H1 (cell line): ENCODE measurements at regions not wholly inside any gene's neighbourhood (a gene's known extent, or its start where the extent isn't known, plus 50 kb on each side); places are given as distances from the start of the nearest gene placed in this dataset.

Experiments
- CTCF ChIA-PET: fragments of 300-600 bp; sonication (Branson Sonifier 250); formaldehyde crosslinking; loops from one replicate; lab custom pipeline; 2021; ENCODE audit not compliant: partially characterized antibody; lab: Charles Lee
- POLR2A ChIA-PET: fragments of 300-600 bp; sonication (Branson Sonifier 250); formaldehyde crosslinking; loops from one replicate; lab custom pipeline; 2021; ENCODE audit warnings: inconsistent platforms; ENCODE audit not compliant: partially characterized antibody; lab: Charles Lee
- DNase-seq, 2 experiments: peaks; one replicate each; pipeline versions ENCODE4 v3.0.0 to v3.0.0-alpha.2; 2010 to 2022; ENCODE audit warnings: low spot score in 2 of 2, low read depth in 1 of 2, mixed read lengths in 1 of 2
- FAIRE-seq: peaks from 2 replicates; lab custom pipeline; 2011; peaks lifted over from hg19 to GRCh38; lab: Jason Lieb, UNC
- H2AFZ ChIP-seq: 2 replicates; pipeline ENCODE4 v1.8.1; 2012; ENCODE audit warnings: low read length, inconsistent platforms
- H2AK5ac ChIP-seq: 2 replicates; pipeline ENCODE4 v1.6.1; 2013; ENCODE audit warnings: low read depth, low read length
- H2BK120ac ChIP-seq: replicated peaks from 2 replicates; pipeline ENCODE3; 2013; ENCODE audit warnings: low read depth, low read length, inconsistent platforms
- H2BK12ac ChIP-seq: 2 replicates; pipeline ENCODE4 v1.6.1; 2013; ENCODE audit warnings: low read depth, low read length
- H2BK15ac ChIP-seq: 2 replicates; pipeline ENCODE4 v1.6.1; 2013; ENCODE audit warnings: low read length
- H2BK20ac ChIP-seq: 2 replicates; pipeline ENCODE4 v1.6.1; 2013; ENCODE audit warnings: low read length
- H2BK5ac ChIP-seq: 2 replicates; pipeline ENCODE4 v1.6.1; 2013; ENCODE audit warnings: low read depth, low read length
- H3K14ac ChIP-seq: 2 replicates; pipeline ENCODE4 v1.6.1; 2013; ENCODE audit warnings: inconsistent platforms; ENCODE audit not compliant: insufficient read length
- H3K18ac ChIP-seq: 2 replicates; pipeline ENCODE4 v1.6.1; 2013; ENCODE audit warnings: low read length; ENCODE audit errors: extremely low read depth
- H3K23ac ChIP-seq: 2 replicates; pipeline ENCODE4 v1.6.1; 2013; ENCODE audit warnings: inconsistent platforms; ENCODE audit not compliant: insufficient read length
- H3K23me2 ChIP-seq: 2 replicates; pipeline ENCODE4 v1.6.1; 2013; ENCODE audit warnings: low read depth, low read length
- H3K27ac ChIP-seq: 2 replicates; pipeline ENCODE4 v1.6.1; 2011; ENCODE audit warnings: low read depth, low read length, inconsistent platforms
- H3K27me3 ChIP-seq, 4 experiments: replicated peaks in 1 of 4; 1 replicate in 1 of 4; 2 replicates in 3 of 4; pipeline versions ENCODE4 v1.6.1 to v1.8.1; 2011 to 2013; ENCODE audit warnings: low read length in 3 of 4, mild to moderate bottlenecking in 3 of 4, inconsistent platforms in 2 of 4, mixed read lengths in 2 of 4, moderate library complexity in 1 of 4; ENCODE audit not compliant: control insufficient read depth in 3 of 4, insufficient read depth in 3 of 4; ENCODE audit errors: extremely low read depth in 1 of 4
- H3K36me3 ChIP-seq, 4 experiments: 2 replicates each; pipeline versions ENCODE4 v1.6.1 to v1.8.1; 2011 to 2013; ENCODE audit warnings: mild to moderate bottlenecking in 4 of 4, low read length in 3 of 4, moderate library complexity in 2 of 4, control low read depth in 1 of 4, inconsistent platforms in 1 of 4; ENCODE audit not compliant: insufficient read depth in 4 of 4, control insufficient read depth in 2 of 4
- H3K4ac ChIP-seq: replicated peaks from 2 replicates; pipeline ENCODE3; 2013; ENCODE audit warnings: low read length, low read depth, mixed read lengths, inconsistent platforms; ENCODE audit not compliant: insufficient read length
- H3K4me1 ChIP-seq, 4 experiments: replicated peaks in 1 of 4; 1 replicate in 1 of 4; 2 replicates in 3 of 4; pipeline versions ENCODE4 v1.6.1 to v1.8.1; 2011 to 2013; ENCODE audit warnings: low read length in 3 of 4, inconsistent platforms in 2 of 4, mixed read lengths in 1 of 4; ENCODE audit not compliant: insufficient read depth in 4 of 4, control insufficient read depth in 3 of 4
- H3K4me2 ChIP-seq, 2 experiments: 2 replicates each; pipeline versions ENCODE4 v1.6.1 to v1.8.1; 2011 to 2013; ENCODE audit warnings: low read depth in 2 of 2, low read length in 2 of 2, control low read depth in 1 of 2, inconsistent platforms in 1 of 2, mild to moderate bottlenecking in 1 of 2; ENCODE audit not compliant: insufficient read depth in 1 of 2
- H3K4me3 ChIP-seq, 4 experiments: fragments of 200-600, 300-600 bp in 1 of 4; sonication (generic), shearing (Covaris generic), sonication (Bioruptor Twin) in 1 of 4; 2 replicates each; pipeline versions ENCODE4 v1.5.1 to v1.8.1; 2011 to 2016; ENCODE audit warnings: low read length in 4 of 4, low read depth in 3 of 4, control low read depth in 2 of 4, inconsistent platforms in 2 of 4, mild to moderate bottlenecking in 2 of 4, mixed read lengths in 1 of 4, moderate library complexity in 1 of 4; ENCODE audit not compliant: insufficient read depth in 2 of 4; ENCODE audit errors: extremely low read depth in 1 of 4
- H3K56ac ChIP-seq: replicated peaks from 2 replicates; pipeline ENCODE3; 2013; ENCODE audit warnings: low read depth, mild to moderate bottlenecking, mixed read lengths, low read length, inconsistent platforms; ENCODE audit not compliant: insufficient read length
- H3K79me1 ChIP-seq: 2 replicates; pipeline ENCODE4 v1.6.1; 2013; ENCODE audit warnings: low read depth, low read length, control low read depth
- H3K79me2 ChIP-seq, 2 experiments: 2 replicates each; pipeline versions ENCODE4 v1.6.1 to v1.8.1; 2012 to 2013; ENCODE audit warnings: low read length in 2 of 2, mild to moderate bottlenecking in 2 of 2, inconsistent platforms in 1 of 2; ENCODE audit not compliant: insufficient read depth in 2 of 2, control insufficient read depth in 1 of 2
- H3K9ac ChIP-seq, 4 experiments: replicated peaks in 1 of 4; 1 replicate in 1 of 4; 2 replicates in 3 of 4; pipeline versions ENCODE4 v1.6.1 to v1.8.1; 2011 to 2013; ENCODE audit warnings: low read depth in 3 of 4, low read length in 3 of 4, control low read depth in 2 of 4, mild to moderate bottlenecking in 2 of 4, moderate library complexity in 2 of 4, inconsistent platforms in 1 of 4; ENCODE audit errors: extremely low read depth in 1 of 4
- H3K9me3 ChIP-seq, 2 experiments: 2 replicates each; pipeline versions ENCODE4 v1.6.1 to v1.8.1; 2012 to 2013; ENCODE audit warnings: mild to moderate bottlenecking in 2 of 2, moderate library complexity in 2 of 2, control low read depth in 1 of 2, inconsistent platforms in 1 of 2, low read depth in 1 of 2, low read length in 1 of 2, mixed read lengths in 1 of 2; ENCODE audit not compliant: insufficient read depth in 2 of 2
- H4K20me1 ChIP-seq, 2 experiments: replicated peaks in 1 of 2; 2 replicates each; pipeline versions ENCODE3 to v1.8.1; 2011 to 2013; ENCODE audit warnings: inconsistent platforms in 2 of 2, low read length in 2 of 2, mild to moderate bottlenecking in 1 of 2; ENCODE audit not compliant: insufficient read depth in 2 of 2, control insufficient read depth in 1 of 2
- H4K5ac ChIP-seq: 2 replicates; pipeline ENCODE4 v1.6.1; 2013; ENCODE audit warnings: low read length, low read depth, mixed read lengths, inconsistent platforms; ENCODE audit not compliant: insufficient read length
- H4K8ac ChIP-seq: 2 replicates; pipeline ENCODE4 v1.8.0; 2013; ENCODE audit warnings: mild to moderate bottlenecking, moderate library complexity, low read length, inconsistent platforms; ENCODE audit not compliant: insufficient read depth; ENCODE audit errors: extremely low read depth
- H4K91ac ChIP-seq: replicated peaks from 2 replicates; pipeline ENCODE3; 2013; ENCODE audit warnings: low read length, mixed read lengths, inconsistent platforms; ENCODE audit not compliant: insufficient read length
- ATF3 ChIP-seq: IDR thresholded peaks from 2 replicates; pipeline ENCODE4 v1.6.1; 2011; ENCODE audit warnings: low read depth, mild to moderate bottlenecking, low read length; ENCODE audit not compliant: insufficient read depth
- BCL11A ChIP-seq, 2 experiments: IDR thresholded peaks; one replicate each; pipeline ENCODE4 v1.6.1; 2011; ENCODE audit warnings: low read depth in 2 of 2, low read length in 2 of 2, mild to moderate bottlenecking in 2 of 2
- BRCA1 ChIP-seq: IDR thresholded peaks from 2 replicates; pipeline ENCODE4 v1.6.1; 2012; ENCODE audit warnings: low read depth, low read length, improper control_type of control experiment
- CHD1 ChIP-seq: IDR thresholded peaks from 2 replicates; pipeline ENCODE4 v1.6.1; 2012; ENCODE audit warnings: low read depth, low read length, improper control_type of control experiment
- EGR1 ChIP-seq: IDR thresholded peaks from 2 replicates; pipeline ENCODE4 v1.6.1; 2011; ENCODE audit warnings: low read depth, low read length, borderline replicate concordance
- HDAC6 ChIP-seq: IDR thresholded peaks from one replicate; pipeline ENCODE4 v1.7.1; 2012; ENCODE audit warnings: low read depth, mild to moderate bottlenecking, inconsistent platforms, low read length, moderate library complexity
- POLR2AphosphoS5 ChIP-seq: IDR thresholded peaks from 2 replicates; pipeline ENCODE4 v1.6.1; 2011; ENCODE audit warnings: low read depth, low read length
- SAP30 ChIP-seq: fragments of 300-600 bp; sonication (generic); IDR thresholded peaks from 2 replicates; pipeline ENCODE4 v1.7.1; 2012; ENCODE audit warnings: low read length, moderate library complexity, mild to moderate bottlenecking, inconsistent platforms; ENCODE audit not compliant: insufficient read depth, insufficient replicate concordance
- SIRT6 ChIP-seq: IDR thresholded peaks from one replicate; pipeline ENCODE4 v1.7.1; 2012; ENCODE audit warnings: low read length, inconsistent platforms
- SIX5 ChIP-seq: IDR thresholded peaks from 2 replicates; pipeline ENCODE4 v1.6.1; 2011; ENCODE audit warnings: mild to moderate bottlenecking, low read depth, low read length
- TAF7 ChIP-seq: optimal IDR thresholded peaks from 2 replicates; pipeline ENCODE3; 2011; ENCODE audit warnings: low read depth, mild to moderate bottlenecking, inconsistent platforms, low read length, moderate library complexity, borderline replicate concordance
- USF2 ChIP-seq: IDR thresholded peaks from 2 replicates; pipeline ENCODE4 v1.6.1; 2011; ENCODE audit warnings: low read length, improper control_type of control experiment
- ZNF274 ChIP-seq: IDR thresholded peaks from 2 replicates; pipeline ENCODE4 v1.7.0; 2012; ENCODE audit warnings: low read length, borderline replicate concordance; ENCODE audit errors: extremely low read depth
- WGBS, 2 experiments: shearing (Covaris generic) in 1 of 2; methylation state at CpG; one replicate each; pipeline versions ENCODE4 v1.1.6 to v1.1.7; 2013 to 2015; ENCODE audit warnings: low lambda C conversion rate in 2 of 2, mixed read lengths in 2 of 2, inconsistent platforms in 1 of 2, low coverage in 1 of 2, missing lambda C conversion rate in 1 of 2; ENCODE audit not compliant: insufficient replicate concordance in 2 of 2, insufficient coverage in 1 of 2, insufficient read length in 1 of 2; ENCODE audit errors: extremely low coverage in 1 of 2, missing lambda C conversion rate in 1 of 2; 5-methylcytosine and 5-hydroxymethylcytosine counted together

GRCh38 chr9:130774183-130774582 is 60.9 kb upstream of the ABL1 start:
- Histone ChIP-seq H4K5ac (no peak overlapping the region), H3K4ac (no peak overlapping the region), H2BK120ac (no peak overlapping the region), H4K91ac (no peak overlapping the region), H3K14ac (no peak overlapping the region), H2BK5ac (no peak overlapping the region), H3K27me3 (no peaks in the 10 kb centered on the region), H3K36me3 (no peaks in the 10 kb centered on the region), H3K79me1 (peaks cover 2% of the 10 kb centered on the region; the same call in 1 of the 2 replicates), H2AK5ac (no peak overlapping the region), H2BK12ac (no peak overlapping the region), H3K18ac (no peak overlapping the region), H3K4me2 (no peak overlapping the region), H3K23ac (no peak overlapping the region), H3K23me2 (no peaks in the 10 kb centered on the region; the same call in 1 of the 2 replicates), H2BK15ac (no peak overlapping the region), H3K4me1 (0 out of 7 replicates have a peak, but pooled peaks cover 0 to 2% (median 0%) of the 10 kb centered on the region in 4 experiments), H3K4me3 (no peak overlapping the region), H3K27ac (no peak overlapping the region), H3K9ac (no peak overlapping the region), H2AFZ (no peak overlapping the region), H3K56ac (no peak overlapping the region), H3K9me3 (no peaks in the 10 kb centered on the region), H2BK20ac (no peak overlapping the region), H3K79me2 (peaks cover 0 to 27% of the 10 kb centered on the region in 2 experiments; a peak in 2 of 4 replicates), H4K20me1 (peaks cover 0 to 3% of the 10 kb centered on the region in 2 experiments), H4K8ac (no peak overlapping the region)
- CTCF ChIA-PET, result interaction anchor here (0.6 to 14.9 kb wide), 9 partner anchors 25 to 224 kb away, joined by 3 to 246 read pairs (median 3); no protein-coding TSS in a partner anchor
- POLR2A ChIA-PET, result interaction anchor here (1.3 kb wide), 1 partner anchor 81 kb away, joined by 3 read pairs; the partner anchor contains the start of gene EXOSC2
- no peak for DNase-seq
- 94% methylated on average over 3 of the region's 3 CpGs; no CpG with 5 or more reads in 1 of the 2 experiments for WGBS, 2 experiments
- no peak for FAIRE-seq
- TF ChIP-seq ATF3 (no peak), CHD1 (no peak), BCL11A (IDR thresholded peaks at IDR 0.05; ENCODE audit: low read depth in 2 of 2, low read length in 2 of 2) (no peak), BRCA1 (no peak), EGR1 (no peak), SAP30 (no peak), HDAC6 (no peak), SIRT6 (no peak), ZNF274 (no peak), USF2 (no peak), SIX5 (no peak), POLR2AphosphoS5 (no peak), TAF7 (no peak)
